Neural progenitor cell (in vitro differentiated cells): ENCODE measurements at regions not wholly inside any gene's neighbourhood (a gene's known extent, or its start where the extent isn't known, plus 50 kb on each side); places are given as distances from the start of the nearest gene placed in this dataset.

Experiments used
- EZH2 ChIP-seq: fragments of 200-600 bp; sonication (generic); IDR thresholded peaks from 2 replicates; pipeline ENCODE4 v1.6.1; 2017; ENCODE audit warnings: antibody characterized with exemption, mild to moderate bottlenecking, moderate library complexity
- EZH2phosphoT487 ChIP-seq: fragments of 200-600 bp; sonication (generic); IDR thresholded peaks from 2 replicates; pipeline ENCODE4 v1.6.1; 2017; ENCODE audit warnings: antibody characterized with exemption

- no peak for TF ChIP-seq EZH2phosphoT487
- no peak for TF ChIP-seq EZH2
Observed at GRCh38 chr4:146105464-146105863, 70.1 kb upstream of the LSM6 start.
